HG03045 (cell line): ENCODE measurements at regions not wholly inside any gene's neighbourhood (a gene's known extent, or its start where the extent isn't known, plus 50 kb on each side); places are given as distances from the start of the nearest gene placed in this dataset.
"Not testable (repeated sequence)": the region's sequence is repeated elsewhere in the genome, so short reads cannot be mapped to it uniquely, and the experiment has no call there.

Experiments used
- ATAC-seq: cut with Tn5 transposase; IDR thresholded peaks from one replicate; pipeline ENCODE4 v1.9.1; 2021; ENCODE audit warnings: mild to moderate bottlenecking, moderate library complexity; ENCODE audit not compliant: unreplicated experiment

DNA sequence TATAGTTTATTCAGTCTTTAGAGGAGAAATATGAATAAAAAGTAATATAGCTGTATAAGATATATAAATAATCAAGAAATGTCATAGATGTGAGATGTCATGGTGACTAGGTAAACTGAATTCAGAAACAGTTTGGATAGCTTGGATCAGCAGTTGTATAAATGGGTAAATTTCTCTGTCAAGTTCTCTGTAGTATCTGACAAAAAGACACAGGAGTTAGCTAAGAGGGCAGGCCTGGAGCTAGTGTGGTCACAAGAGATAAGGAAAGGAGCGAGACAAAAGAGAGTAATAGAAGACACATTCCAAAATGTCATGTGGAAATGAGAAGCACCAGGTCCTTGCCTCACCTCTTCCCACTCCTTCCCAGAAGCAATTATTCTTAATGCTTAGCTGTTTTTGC lies 349.0 kb downstream of the LMO7 start:
- no peak for ATAC-seq

GRCh38 chr13:75978818-75979217 lies 342.7 kb downstream of the LMO7 start:
- no peak for ATAC-seq

- no peak for ATAC-seq
These were observed 332.1 kb downstream of the LMO7 start for GRCh38 chr13:75968103-75968838.

DNA sequence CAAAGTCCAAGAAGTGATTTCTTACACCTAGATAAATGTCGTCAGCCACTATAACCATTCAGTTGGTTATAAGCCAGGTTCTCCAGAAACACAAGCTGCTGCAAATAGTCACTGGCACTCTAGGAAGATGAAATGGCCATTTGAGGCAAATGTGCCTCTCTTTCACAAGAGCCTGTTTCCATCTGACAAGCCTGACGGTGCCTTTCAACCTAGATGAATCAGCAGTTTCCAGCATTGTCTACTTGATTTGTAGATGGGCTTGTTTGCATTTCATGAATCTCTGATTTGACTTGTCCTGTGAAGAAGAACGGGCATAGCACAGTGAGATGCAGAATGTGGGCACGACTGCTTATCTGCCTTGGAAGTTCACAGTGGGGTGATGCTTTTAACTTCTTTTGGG lies 327.2 kb downstream of the LMO7 start:
- ATAC-seq, result no peak

GRCh38 chr13:75961911-75962310 lies 325.8 kb downstream of the LMO7 start:
- ATAC-seq, result no peak

DNA sequence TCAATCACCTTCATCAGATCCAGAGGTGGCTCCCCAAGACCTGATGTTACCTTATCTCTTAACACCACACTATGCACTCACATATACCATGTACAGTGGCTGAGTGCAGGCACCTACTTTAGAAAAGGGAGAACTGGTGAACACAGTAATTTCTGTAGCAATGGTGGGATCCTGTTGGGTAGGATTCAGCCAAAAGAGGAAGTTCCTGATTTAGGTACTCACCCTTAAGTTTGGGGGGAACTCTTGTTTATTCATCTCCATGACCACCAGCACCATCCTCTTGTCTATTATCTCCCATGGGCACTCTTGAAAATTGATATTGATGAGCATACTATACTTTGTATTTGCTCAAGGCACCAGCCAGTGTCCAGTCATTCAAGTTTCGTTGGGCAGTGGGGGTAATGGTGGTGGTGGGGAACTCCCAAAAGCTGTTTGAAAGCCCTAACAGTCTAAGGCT lies 324.4 kb downstream of the LMO7 start:
- ATAC-seq, result peak; percentile 91

- ATAC-seq, result no peak
These were observed 323.8 kb downstream of the LMO7 start for GRCh38 chr13:75959861-75960481.

- ATAC-seq, result not testable (repeated sequence)
These were observed 317.5 kb downstream of the LMO7 start for GRCh38 chr13:75953589-75953988.

DNA sequence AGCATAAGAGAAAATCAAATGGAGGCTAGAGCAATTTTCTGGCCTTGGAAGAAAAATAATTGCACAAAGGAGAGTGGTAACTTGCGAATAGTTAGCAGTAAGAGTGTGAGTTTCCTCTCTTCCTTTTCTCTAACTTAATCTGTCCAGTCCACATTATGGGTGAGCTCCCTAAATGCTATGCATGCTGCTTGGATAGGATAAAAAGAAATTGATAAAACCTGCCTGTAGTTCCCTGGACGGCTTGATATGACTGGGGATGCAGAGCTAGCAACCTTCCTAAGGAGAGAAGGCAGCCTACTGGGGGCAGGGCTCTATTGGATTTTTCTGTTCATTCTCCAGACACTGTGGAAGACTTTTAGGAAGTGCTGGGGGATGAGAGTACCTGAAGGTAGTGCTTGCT lies 311.3 kb downstream of the LMO7 start:
- no peak for ATAC-seq

DNA sequence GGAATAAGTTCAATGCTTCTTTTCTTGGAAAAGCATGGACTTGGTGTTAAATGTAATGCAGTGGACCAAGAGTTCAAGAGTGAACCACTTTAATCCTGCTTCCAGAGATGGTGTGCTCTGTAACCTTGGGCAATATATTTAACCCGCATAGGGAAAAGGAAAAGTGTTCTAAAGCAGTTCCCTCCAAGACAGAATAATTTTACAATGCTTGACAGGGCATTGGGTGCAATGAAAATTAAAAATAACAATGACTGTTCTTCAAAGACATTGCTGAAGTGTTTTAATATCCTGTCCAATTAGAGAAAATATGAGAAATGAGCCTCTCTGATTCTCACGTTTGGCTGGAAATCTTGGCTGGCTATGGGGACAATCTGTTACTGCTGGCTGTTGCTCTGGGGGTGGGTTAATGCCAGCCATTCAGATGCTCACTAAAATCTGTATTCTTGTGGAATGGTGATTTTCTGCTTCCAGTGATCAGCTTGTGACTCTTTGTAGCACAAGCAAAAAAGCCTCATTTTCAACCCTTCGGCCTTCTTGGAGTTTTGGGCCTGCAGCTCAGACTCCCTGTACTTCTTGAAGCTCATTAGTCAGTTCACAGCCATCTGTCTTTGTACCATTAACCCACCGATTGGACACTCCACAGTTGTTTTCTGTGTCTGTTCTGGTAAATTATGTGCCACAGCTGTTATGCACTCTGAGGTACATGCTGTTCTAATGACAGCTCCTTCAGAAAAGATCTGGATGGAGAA lies 310.6 kb downstream of the LMO7 start:
- ATAC-seq, result no peak

- ATAC-seq, result no peak
These were observed 309.8 kb downstream of the LMO7 start for GRCh38 chr13:75945841-75946482.

- ATAC-seq, result no peak
These were observed 302.9 kb downstream of the LMO7 start for GRCh38 chr13:75938811-75939560.

DNA sequence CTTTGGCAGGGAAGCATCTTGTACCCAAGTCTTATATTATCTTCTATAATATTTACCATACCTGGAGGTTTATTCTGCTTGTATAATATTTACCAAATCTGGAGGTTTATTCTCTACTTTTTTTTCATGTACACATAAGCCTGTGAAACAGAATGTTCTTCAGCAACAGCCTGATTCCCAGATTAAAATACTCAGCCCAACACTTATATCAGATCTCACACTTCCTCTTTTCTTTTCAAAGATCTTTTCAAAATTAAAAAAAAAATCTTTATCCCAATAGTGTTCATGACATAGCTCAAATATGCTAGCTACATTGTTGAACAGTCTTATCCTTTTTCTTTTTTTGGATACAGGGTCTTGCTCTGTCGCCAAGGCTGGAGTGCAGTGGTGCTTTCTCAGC lies 300.7 kb downstream of the LMO7 start:
- ATAC-seq, result no peak

GRCh38 chr13:75935805-75936204 lies 299.7 kb downstream of the LMO7 start:
- ATAC-seq, result no peak

- no peak for ATAC-seq
These were observed 298.8 kb downstream of the LMO7 start for GRCh38 chr13:75934889-75935288.

DNA sequence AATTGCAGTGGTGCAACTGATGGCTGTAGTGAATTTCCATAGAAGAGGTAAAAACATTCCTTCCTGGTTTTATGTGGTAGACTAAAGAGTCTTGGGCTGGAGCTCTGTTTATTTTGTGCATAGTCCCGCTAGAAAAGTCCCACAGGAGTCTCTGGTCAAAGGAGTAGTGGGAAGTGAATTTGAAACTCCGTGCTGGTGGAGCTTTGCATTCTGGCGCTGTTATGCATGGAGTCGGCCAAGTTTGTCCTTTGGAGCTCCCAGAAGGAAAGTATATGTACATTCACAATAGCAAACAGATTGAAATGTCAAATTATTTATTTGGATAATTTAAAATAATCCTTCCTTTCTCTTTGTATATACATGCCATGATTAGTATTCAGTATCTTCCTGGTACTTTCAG lies 296.5 kb downstream of the LMO7 start:
- no peak for ATAC-seq

- ATAC-seq, result no peak
These were observed 295.0 kb downstream of the LMO7 start for GRCh38 chr13:75931116-75931515.

GRCh38 chr13:75929076-75929475 lies 292.9 kb downstream of the LMO7 start:
- ATAC-seq, result no peak

DNA sequence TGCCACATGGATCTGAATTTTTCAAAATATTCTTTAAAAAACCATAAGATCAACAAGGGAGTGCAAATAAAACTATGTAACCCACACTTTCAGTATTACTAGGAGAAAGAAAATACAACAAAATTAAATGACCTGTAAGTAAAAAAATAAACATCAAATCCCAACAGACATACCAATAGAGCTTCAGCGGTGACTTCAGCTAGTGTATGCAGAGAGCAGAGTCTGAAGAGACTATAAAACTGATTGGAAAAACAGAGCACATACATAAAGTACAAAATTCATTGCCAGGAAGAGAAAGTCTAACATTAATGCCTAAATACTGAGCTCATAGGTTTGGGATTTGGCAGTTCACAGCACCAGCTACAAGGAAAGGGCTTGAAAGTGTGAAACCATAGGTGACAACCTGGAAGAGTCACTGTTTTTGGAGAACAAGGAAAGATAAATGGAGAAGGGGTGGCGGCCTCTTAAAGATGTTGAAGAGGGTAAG lies 291.1 kb downstream of the LMO7 start:
- no peak for ATAC-seq

DNA sequence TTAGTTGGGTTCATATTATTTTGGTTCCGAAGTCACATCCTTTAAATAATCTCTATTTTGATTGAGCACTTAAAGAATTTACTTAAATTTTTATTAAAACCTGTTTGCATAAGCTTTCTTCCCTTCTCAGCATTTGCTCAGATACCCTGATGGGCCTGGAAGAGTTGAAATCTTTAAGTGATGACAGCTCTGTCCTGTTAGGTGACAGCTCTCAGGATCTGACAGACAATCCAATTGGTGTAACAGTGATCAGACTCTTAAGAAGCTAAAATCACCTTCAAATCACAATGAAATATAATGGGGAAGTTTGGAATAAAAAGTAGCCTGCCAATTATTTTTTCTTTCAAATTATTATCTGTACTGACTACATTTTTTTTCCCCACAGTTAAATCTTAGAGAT lies 284.4 kb downstream of the LMO7 start:
- no peak for ATAC-seq
